Stimulated activated CD4-positive, alpha-beta T cell treated with anti-CD3 and anti-CD28 coated beads, TNF-alpha, amount 100 ng/mL, for 24 hours (primary cell): ENCODE measurements at regions not wholly inside any gene's neighbourhood (a gene's known extent, or its start where the extent isn't known, plus 50 kb on each side); places are given as distances from the start of the nearest gene placed in this dataset.
"Not testable (repeated sequence)": the region's sequence is repeated elsewhere in the genome, so short reads cannot be mapped to it uniquely, and the experiment has no call there.

Experiments
- DNase-seq, 3 experiments: peaks; one replicate each; pipeline ENCODE4 v3.0.0-alpha.2; 2020; ENCODE audit warnings: low read depth in 3 of 3

- DNase-seq = no peak
Measured at GRCh38 chrX:39039890-39040289, 238.6 kb downstream of the MID1IP1 start.

DNA sequence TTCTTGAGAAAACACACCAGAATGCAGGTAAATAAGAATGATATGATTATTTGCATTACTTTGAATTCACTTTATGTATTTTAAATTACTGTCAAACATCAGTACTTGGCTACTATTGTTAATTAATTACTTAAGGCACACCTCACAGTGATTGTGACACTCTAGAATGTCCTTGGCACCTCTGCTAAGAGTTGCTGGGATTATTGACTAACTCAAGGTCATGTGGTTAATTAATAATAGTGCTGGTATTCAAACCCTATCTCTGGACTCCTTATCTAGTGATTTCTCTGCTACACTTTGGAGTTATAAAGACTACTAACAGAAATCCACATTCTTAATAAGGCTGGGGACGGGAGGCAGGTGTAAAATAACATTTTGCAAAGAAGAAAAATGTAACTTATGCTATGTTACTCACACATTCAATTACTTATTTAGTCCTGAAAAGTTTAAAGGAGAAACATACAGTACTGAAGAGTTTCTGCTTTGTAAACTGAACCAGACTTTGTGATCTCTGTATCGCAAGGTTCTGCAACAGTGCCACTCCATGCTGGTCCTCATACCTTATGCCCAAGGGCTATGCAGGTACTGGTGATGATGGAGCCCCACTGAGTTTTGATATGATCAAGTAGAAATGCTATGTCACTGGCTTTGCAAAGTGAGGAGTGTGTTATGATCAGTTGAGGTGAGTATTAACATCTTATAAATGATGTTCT lies 242.7 kb downstream of the MID1IP1 start:
- no peak for DNase-seq

- DNase-seq = no peak
Measured at GRCh38 chrX:39047174-39047573, 245.9 kb downstream of the MID1IP1 start.

- DNase-seq = no peak
Measured at GRCh38 chrX:39049975-39050374, 248.7 kb downstream of the MID1IP1 start.

DNA sequence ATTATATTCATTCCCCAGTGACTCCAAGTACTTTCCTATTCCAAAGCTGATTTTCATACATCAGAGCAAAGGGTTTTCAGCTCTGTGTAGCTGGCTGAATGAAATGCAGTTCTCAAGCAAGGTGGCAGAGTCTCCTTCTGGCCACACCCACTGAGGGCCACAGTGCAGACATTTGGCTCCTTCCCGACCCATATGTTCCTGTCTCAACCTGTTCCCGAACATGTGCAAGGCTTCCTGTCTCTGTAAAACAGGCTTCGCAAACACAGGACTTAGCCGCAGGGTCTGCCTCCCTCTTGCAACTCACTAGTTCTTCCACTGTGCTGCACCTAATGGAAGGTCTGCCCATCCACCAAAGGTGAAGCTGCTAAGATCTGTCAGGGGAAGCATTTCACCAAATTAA lies 249.2 kb downstream of the MID1IP1 start:
- no peak for DNase-seq

GRCh38 chrX:39052751-39053150 lies 251.5 kb downstream of the MID1IP1 start:
- no peak for DNase-seq

GRCh38 chrX:39058724-39059123 lies 257.5 kb downstream of the MID1IP1 start:
- no peak for DNase-seq

DNA sequence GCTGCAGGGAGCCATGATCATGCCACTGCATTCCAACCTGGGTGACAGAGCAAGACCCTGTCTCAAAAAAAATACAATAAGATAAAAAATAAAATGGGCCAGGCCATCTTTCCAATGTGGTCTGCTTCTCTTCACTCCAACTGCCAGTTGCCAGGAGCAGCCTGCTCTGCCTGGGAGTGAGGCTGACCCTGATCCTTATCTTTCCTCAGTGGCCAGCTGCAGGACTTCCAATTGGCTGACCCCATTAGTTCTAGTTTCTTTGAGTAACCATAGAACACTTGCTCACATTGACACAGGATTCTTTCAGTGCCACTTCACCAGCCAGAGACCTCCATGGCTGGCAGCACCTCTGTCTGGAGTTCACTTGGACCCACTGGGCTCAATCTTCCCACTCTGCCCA lies 258.6 kb downstream of the MID1IP1 start:
- no peak for DNase-seq

GRCh38 chrX:39063037-39063436 lies 261.8 kb downstream of the MID1IP1 start:
- no peak for DNase-seq

DNA sequence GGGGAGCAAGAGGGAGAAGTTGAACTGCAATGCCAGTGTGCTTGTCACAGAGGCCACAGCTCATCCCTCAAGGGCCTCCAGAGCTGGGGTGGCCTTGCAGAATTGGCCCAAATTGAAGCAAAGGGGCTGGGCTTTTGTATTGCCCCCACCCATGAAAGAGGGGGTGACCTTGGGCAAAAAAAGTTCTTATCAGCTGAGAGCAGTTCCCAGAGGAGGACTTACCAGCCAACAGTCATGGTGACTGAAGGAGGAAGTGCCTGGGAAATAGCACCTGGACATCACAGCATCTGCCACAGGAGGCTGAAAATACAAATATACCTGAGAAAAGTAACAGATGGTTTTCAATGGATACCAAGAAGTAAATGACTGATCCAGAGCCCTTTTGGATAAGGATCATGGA lies 262.4 kb downstream of the MID1IP1 start:
- no peak for DNase-seq

DNA sequence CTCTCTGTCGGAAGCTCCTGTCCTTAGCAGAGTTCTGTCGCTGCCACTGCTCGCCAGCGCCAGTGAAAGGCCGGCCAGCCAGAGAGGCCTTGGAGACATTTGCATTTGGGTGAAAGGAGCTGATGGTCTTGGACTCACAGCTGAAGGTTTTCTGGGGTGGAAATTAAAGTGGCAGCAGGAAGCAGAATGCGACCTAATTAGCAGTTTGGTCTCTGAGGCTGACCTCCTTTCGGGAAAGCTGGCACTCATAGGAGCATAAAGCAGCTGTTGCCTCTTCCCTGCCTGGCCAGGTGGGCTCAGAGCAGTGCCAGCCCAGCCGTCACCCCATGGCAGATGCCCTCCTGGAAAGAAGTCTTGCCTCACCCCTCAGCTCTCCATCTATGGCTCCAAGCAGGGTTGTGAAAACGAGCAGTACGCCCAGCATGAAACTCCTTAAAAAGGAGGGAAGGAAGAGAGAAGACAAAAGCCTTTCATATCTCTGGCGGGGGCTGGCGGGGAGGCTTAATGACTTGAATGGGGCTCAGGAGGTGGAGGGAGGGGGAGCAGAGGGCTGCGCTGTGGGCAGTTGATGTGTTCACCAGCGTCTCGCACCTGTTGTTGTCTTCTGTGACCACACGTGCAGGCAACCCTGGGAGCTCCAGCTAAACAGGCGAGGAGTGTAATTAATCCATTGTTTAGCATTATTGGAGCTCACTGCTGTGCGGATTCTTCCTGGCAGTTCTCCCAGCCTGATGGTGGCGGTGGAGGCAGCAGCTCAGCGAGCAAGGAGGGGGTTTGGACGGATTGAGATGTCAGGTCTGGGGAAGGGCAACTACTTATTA lies 264.0 kb downstream of the MID1IP1 start:
- no peak for DNase-seq

DNA sequence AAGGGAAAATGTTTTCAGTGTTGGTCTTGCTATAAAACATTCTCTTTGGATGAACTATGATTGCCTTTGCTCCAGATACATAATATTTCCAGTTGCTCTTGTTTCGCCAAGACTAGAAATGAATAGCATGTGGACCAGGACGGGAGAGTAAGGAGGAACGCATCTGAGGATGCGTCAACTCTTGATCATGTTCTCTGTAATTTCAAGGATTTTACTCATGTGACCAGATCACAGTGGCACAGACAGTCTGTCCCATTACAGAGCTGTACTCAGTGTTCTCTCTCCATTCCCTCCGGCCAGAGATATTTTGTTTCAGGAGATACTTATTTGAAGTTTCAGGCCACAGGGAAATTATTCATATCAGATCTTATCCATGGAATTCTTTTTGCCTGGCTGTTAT lies 266.6 kb downstream of the MID1IP1 start:
- DNase-seq = no peak

- not testable (repeated sequence) for DNase-seq
Measured at GRCh38 chrX:39068634-39069033, 267.4 kb downstream of the MID1IP1 start.

DNA sequence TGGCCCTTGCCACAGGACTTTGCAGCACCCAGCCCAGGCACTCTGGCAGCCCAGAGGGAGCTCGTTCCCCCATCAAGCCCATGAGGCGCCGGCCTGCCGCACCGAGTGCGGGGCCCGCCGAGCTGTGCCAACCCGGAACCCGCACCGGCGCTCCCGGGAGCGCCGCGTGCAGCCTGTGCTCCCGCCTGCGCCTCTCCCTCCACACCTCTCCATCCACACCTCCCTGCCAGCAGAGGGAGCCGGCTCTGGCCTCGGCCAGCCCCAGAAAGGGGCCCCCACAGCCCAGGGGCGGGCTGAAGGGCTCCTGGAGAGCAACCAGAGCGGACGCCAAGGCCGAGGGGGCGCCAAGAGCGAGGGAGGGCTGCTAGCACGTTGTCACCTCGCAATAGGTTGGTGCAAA lies 268.8 kb downstream of the MID1IP1 start:
- no peak for DNase-seq

- DNase-seq = no peak
Measured at GRCh38 chrX:39073131-39073530, 271.9 kb downstream of the MID1IP1 start.

DNA sequence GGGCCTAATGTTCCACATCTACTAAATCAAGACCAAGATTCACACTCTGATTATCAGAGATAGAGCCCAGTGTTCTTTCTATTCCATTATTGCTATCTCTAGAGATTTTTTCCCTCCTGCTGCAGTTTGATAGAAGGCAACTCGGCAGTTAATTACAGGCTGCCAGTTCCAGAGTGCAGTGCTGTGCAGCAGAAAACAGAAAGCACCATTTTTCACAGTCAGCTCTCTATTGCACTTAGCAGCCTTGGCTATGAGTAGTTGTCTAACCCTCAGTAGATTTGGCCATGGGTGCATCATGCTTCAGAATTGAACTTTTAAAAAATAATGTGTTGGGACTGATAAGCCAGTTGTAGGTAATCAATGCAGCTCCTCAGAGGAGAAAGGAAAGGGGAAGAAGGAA lies 295.3 kb downstream of the MID1IP1 start:
- DNase-seq = no peak

- DNase-seq = no peak
Measured at GRCh38 chrX:39104745-39105144, 303.5 kb downstream of the MID1IP1 start.

DNA sequence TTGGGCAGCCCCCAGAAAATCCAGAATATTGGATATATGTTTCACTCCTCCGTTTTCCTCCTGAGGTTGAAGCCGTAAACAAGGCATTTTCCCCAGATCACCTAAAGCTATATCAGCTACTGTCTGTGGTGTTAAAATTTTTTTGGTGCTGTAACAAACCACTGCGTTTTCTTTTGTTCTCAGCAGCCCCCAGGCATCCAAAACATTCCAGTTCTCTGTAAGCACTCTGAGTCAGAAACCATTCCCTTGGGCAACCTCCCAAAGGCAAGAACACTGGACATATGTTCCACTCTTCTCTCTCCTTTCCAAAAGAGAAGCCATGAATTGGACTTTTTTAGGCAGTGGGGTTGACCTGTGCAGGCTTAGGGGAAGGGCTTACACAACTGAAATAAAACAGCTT lies 310.9 kb downstream of the MID1IP1 start:
- DNase-seq = no peak

DNA sequence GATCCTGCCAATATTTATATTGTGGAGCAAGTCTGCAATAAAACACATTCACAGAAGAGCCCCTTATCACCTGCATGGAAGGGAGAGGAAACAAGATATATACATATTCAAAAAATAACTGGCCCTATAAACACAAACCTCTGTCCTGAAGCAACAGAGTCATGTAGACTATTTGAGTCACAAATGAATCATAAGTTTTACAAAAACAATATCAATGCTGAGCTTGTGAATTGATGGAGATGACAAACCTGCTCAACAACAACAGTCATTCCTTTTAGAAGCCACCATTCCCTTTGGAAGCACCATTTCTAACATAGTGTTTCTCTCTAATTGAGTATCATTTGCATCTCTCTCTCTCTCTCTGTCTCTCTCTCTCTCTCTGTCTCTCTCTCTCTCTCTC lies 313.9 kb downstream of the MID1IP1 start:
- DNase-seq = no peak

GRCh38 chrX:39117101-39117500 lies 315.8 kb downstream of the MID1IP1 start:
- no peak for DNase-seq

GRCh38 chrX:39121903-39122302 lies 320.6 kb downstream of the MID1IP1 start:
- no peak for DNase-seq

DNA sequence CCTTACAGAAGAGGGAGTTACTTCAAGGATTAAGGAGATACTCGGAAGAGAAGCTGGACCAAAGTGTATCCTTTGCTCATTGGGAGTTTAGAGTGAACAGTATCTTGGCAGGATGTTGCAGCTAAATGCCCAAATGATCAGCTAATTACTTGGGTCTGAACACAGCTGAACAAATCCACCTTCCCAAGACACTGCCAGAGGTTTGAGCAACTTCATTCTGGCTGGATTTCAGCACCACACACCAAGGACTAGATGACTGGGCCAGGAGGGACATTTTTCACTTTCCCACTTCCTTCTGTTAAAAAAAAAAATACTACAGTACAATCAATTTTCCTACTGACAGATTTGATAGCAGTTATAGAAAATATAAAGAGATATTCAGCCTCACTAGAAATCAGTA lies 324.6 kb downstream of the MID1IP1 start:
- no peak for DNase-seq

DNA sequence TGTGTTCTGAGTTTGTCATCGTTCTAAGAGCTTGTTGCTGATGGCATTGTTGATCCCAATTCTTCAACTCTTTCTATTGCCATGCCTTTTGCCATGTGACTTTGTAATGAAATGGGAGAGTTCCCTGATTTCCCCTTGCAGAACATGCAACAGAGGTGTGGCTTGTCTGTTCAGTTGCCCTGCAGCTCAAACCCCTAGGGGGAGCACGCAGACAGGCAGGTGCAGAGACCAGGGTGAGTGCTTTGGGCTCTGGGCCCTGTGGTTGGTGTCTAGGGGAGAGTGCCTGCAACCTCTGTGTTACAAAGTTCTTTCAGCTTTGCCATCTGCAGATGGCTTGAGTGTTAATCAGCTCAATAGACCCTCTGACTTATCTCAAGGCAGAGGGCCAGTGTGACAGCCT lies 332.7 kb downstream of the MID1IP1 start:
- peak in 1 of 3 experiments; percentile 3 for DNase-seq
